ENCODE measurements at regions not wholly inside any gene's neighbourhood (a gene's known extent, or its start where the extent isn't known, plus 50 kb on each side); places are given as distances from the start of the nearest gene placed in this dataset.

DNA sequence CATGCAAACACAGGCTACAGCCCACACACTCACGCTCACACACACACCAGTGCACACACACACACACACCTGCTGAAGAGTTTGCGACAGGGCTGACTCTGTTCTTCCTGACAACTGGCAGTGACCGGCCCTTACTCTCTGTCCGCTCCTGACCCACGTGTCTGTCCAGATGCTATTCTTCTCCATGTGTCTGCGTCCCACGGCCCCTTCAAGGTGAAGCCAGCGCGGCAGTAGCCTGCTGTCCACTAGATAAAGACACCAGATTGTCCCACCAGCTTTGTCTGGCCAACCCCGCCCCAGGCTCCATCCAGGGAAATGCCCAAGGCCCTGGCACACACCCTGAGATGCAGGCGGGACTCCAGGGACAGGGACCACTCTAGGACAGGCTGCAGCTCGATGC is 713.9 kb downstream of the BRD1 start:
- DNase-seq (ENCODE audit: low read depth in 3 of 3): no peak

DNA sequence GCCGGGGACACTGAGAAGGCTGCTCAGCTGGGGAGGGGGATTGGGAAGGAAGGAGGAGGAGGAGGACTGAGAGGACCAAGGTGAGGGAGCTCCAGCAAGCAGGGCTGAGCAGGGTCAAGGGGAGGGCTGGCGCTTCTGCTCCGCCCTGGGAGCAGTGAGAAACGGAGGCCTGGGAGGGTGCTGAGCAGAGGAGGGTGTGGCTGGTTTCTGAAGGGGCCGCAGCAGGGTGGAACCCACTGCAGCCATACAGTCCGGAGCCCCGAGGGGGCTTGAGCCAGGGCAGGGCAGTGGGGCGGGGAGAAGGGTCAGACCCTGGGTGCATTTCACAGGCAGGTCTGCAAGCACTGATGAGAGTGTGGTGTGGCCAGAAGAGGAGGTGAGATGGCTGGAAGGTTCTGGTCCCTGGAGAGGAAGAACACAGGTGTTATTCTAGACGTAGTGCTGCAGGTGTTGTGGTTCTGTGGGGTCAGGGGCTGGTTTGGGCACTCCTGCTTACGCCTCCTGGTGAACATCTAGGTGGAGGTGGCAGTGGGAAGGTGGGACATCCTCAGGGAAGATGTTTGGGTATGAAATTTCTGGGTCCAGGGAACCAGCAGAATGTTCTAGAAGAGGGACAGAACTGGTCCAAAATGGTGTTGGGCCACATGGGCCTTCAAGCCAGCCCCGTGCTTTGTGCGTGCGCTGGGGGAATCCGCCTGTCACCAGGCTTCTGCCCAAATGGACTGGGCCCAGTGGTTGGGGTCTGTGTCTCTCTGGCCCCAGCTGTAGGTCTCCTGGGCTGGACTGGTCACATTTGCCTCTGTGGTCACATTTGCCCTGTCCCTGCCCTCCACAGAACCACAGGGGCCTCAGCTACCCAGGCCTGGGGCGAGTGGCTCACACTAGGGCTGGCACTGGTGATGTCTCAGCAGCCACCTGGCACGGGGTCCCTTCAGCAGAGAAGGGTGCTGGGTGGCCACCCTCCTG is 714.7 kb downstream of the BRD1 start:
- no peak for DNase-seq (ENCODE audit: low read depth in 3 of 3)

DNA sequence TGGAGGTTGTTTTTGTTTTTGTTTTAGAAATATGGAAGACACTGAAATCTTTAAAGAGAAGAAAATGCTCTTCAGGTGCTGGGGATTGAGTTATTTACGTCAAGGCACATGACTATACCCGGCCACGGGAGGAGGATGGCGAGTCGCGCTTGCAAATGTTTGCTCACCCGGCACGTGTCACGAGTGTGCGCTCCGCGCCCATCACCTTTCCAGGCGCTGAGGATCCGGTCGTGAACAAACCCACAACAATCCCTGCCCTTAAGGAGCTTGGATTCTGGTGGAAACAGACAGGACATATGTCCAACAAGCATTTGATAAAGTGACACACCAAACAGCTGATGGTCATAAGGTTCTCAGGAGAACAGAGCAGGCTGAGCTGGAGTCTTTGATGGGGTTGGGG is 715.5 kb downstream of the BRD1 start:
- DNase-seq (ENCODE audit: low read depth in 3 of 3): no peak

DNA sequence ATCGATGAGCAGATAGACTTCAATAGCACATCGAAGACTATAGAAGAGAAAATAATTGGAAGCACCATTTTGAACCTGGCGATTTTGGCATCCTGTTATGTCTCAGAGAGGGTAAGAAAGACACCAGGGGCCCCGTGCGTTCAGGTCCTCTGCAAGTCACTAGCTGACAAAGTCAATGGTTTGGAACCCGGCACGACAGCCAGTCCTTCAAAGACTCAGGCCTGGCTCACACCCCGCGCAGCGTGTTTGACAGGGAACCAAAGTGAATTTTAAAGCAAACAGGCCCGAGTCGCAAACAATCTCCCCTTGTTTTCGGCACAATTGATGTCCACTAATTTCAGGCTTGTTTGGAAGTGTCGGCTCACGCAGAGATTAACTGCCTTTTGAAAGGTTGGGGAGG is 716.6 kb downstream of the BRD1 start:
- DNase-seq (ENCODE audit: low read depth in 3 of 3): no peak

DNA sequence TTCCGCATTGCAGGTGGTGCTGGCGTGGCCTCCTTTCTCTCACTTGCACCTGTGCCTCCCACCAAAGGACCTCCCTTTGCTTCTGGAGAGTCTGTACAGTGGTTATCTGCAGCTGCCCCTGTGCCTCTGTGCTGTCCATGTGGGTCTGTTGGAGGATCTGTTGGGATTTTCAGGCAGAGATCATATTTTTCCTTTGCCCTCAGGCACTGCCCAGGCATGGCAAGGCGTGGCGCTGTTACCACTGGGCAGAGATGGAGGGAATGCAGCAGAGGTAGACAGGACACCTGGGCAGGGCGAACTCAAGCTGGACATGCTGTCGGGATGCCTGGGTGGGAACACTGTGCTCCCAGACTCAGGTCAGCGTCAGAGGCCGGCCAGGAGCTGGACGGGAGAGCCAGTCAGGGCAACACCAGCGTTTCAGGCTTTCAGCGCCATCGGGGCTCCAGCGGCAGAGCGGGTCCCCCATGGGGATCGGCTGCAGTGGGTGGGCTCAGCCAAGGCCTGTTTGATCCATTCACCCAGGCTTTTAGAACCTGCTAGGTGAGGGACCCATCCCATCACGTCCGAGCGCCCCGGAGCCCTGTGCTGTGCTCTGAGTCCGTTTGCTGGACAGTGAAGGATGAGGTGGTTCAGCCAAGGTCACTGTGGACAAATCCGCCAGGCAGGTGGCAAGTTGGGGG is 718.9 kb downstream of the BRD1 start:
- DNase-seq (ENCODE audit: low read depth in 3 of 3): no peak

DNA sequence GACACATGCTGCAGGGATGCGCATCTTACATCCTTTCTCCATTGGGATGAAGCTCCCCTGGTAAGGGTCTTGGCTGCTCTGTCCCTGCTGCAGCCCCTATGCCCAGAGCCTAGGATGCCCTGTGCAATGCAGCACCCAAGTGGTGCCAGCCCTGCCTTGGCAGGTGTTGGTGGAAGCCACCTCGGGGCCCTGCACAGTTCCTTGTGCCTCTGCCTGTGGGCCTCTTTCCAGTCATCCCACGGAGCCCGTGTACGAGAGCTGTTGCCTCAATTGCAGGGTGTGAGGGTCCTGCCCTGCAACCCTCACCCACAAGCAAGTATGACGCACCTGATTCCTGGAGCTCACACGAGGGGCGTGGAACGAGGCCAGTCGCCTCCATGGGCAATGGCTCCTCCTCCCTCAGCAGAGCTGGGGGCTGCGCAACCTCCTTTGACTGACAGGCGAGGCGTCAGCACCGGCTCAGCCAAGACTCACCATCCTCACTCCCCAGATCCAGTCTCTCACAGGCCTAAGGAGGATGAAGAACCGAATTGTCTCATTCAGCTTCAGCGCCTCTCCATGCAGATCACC is 719.6 kb downstream of the BRD1 start:
- no peak for DNase-seq (ENCODE audit: low read depth in 3 of 3)

DNA sequence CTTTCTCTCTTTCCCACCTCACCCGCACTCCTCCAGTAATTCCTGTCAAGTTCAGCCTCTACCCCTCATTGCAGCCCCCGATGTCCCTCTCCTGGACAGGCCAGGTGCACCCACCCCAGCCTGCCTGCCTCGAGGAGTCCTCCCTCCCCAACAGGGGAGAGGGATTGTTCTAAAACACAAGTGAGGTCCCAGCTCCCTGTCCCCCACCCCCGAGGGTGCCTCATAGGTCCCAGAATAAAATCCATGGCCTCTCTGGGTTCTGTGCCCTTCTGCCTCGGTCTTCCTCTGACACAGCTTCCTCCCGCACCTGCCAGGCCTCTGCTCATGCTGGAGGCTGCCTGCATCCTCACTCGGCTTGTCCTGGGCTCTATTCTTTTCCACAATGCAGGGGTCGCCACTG is 720.1 kb downstream of the BRD1 start:
- no peak for DNase-seq (ENCODE audit: low read depth in 3 of 3)

DNA sequence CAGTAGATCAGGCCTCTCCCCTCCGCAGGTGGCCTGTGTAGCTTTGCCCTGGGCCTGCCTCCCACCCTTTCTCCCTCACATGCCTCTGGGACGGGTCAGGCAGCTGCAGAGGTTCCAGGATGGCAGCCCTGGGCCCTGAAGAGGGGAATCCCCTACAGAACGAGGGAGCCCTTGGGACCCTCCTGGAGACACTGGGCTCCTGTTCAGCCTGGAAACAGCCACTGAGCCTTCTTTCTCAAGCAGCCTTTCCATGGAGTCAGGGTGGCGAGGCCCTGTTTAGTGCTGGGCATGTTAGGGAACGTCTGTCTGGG is 720.9 kb downstream of the BRD1 start:
- no peak for DNase-seq (ENCODE audit: low read depth in 3 of 3)

DNA sequence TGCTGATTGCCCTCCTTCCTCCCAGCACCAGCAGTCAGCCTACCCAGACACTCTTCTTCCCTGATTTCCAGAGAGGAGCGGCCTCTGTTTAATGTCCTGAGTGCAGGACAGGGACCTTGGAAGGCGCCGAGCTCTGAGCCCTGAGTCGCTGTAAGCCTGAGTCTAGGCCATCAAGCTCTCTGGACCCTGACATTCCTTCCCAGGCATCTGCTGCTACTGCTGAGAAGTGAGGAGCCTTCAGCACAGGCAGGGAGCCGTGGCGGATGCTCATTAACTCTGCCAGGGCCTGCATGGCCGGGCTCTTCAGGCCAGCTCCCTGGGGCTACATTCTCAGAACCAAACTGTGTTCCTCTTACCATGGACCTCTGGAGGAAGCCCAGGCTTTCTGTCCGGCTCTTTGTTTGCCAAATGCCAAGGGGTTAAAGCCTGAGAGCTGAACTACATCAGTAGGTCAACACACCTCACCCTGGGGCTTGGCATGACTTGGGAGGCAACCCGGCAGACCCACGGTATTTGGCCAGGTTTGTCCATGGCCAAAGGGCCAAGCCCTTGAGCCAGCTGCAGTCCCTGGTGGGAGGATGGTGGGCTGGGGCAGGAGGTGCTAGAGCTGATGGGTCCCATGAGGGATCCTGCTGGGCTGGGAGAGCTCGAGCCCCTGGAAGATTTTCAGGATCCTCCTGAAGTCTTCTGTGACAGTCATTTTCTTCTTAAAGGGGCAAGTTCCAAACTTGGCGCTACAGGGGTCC is 721.4 kb downstream of the BRD1 start:
- DNase-seq (ENCODE audit: low read depth in 3 of 3): no peak

DNA sequence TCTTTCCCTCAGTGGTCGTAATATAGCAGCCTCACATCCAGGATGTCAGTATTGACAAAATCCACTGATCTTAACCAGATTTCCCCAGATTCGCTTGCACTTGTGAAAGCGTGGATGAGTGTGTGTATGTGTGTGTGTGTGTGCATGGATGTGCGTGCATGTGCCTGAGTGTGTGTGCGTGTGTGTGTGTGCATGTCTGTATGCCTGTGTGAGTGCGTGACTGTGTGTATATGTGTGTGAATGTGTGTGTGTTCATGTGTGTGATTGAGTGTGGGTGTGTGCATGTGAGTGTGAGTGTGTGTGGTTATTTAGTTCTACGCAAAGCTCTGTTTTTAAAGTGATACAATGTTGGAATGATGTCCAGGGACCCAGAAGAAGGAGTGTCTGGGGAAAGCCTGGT is 723.2 kb downstream of the BRD1 start:
- no peak for DNase-seq (ENCODE audit: low read depth in 3 of 3)

DNA sequence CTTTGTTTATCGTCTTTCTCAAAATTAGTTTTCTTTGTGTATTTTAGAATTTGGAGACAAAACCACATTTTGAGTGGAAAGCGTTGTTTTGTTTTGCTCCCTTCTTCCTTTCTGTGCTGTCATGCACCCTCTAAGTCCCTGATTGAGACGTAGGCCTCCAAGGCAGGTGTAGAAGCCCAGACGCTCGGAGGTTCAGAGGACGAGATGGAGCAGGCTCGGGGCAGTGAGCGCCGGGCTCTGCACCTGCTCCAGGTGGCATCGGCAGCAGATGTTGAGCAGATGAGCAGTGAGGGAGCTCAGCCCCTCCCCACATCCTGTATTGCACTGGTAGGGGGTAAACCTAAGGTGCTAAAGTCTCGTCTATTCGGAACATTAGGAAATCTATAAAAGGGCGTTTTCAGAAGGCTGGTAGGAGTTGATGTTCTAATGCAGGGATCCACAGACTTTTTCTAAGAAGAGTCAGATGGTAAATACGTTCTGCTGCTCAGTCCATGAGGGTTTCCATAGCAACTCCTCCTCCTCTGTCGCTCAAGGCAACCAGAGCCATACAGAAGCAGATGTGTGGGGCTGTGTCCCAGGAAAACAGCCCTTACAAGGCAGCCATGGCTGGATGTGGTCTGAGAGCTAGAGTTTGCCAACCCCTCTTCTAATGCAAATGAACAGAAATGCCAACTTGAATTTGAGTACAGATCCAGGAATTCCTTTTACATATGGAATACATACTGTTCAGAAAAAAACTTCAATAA is 724.2 kb downstream of the BRD1 start:
- no peak for DNase-seq (ENCODE audit: low read depth in 3 of 3)

DNA sequence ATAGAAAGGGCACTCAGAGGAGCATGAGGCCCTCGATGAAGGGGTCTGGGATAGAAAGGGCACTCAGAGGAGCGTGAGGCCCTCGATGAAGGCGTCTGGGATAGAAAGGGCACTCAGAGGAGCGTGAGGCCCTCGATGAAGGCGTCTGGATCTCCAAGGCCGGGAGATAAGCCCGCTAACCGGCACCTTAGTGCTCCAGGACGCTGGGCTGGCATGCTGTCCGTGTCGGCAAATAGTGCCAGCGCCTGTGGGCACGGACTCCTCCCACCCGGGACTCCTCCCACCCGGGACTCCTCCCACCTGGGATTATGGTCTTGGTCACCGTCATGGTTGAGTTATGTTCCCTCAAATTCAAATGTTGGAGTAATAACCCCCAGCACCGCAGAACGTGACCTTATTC is 725.3 kb downstream of the BRD1 start:
- DNase-seq (ENCODE audit: low read depth in 3 of 3): no peak

DNA sequence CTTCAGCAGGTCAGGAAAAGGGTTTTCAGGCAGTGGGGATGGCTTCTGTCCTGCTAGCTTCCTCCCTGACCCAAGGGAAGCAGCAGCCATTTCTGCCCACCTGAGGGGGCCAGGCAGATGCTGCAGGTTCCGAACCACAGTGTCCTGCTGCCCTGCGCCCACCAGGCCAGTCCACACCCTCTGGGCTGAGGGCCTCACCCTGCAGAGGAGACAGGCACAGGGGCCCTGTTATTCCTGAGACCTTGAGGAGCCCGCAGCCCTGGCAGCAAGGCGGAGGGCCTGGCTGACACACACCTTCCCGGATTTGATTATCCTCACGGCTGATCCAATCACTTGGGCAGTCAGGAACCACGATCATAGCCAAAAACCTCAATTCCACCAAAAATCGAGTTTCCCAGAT is 725.8 kb downstream of the BRD1 start:
- DNase-seq (ENCODE audit: low read depth in 3 of 3): no peak

DNA sequence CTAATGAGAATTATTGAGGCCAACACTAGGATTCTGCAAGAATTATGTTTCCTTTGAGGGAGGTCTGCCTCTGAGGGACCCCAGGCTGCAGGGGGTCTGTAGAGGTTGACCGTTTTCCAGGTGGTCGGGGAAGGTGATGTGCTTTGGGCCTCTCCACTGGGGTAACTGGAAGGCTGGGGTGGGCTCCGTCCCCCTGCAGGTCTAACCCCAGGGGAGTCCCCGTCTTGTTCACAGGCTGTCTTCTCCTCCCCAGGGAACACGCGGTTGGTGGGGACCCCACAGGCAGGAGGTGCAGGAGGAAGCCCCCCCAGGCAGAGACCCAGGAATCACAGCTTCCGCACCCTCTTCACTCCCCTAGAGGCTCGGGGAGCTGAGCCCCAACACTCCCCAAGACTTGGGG is 726.4 kb downstream of the BRD1 start:
- DNase-seq (ENCODE audit: low read depth in 3 of 3): no peak

DNA sequence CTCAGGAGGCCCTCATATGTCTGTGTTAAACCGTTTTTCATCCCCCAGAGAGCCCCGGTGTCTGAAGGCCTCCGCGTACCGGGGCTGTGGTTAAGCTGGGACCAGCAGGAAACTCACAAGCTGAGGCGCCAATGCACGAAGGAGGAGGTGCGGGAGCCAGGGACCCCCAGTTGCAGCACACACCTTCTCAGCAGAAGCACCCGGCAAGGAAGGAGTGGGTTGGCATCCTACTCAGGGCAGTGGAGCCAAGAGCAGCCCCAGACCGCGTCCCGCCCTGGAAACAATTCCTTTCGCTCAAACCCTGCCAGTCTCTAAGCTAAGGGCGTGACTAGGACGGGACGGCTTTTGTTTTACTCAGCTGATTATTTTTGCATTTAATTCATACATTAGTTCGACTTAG is 726.9 kb downstream of the BRD1 start:
- DNase-seq (ENCODE audit: low read depth in 3 of 3): no peak

DNA sequence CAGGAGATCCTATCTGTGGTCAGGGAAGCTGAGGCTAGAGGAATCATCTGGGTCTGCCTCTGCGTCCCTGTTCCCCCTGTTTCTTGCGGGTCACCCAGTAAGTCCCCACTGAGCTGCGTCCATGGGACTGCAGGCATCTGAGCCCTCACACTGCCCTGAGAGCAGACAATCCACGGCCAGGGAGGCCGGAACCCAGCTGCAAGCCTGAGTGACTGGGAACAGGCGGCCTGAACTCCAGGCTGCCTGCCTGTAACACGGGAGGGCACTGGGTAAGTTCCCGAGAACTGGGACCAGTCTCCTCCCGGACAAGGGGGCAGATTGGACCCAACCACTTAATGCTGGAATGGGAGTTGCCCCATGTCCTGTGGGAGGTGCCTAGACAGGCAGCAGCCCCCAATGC is 727.4 kb downstream of the BRD1 start:
- DNase-seq (ENCODE audit: low read depth in 3 of 3): no peak

DNA sequence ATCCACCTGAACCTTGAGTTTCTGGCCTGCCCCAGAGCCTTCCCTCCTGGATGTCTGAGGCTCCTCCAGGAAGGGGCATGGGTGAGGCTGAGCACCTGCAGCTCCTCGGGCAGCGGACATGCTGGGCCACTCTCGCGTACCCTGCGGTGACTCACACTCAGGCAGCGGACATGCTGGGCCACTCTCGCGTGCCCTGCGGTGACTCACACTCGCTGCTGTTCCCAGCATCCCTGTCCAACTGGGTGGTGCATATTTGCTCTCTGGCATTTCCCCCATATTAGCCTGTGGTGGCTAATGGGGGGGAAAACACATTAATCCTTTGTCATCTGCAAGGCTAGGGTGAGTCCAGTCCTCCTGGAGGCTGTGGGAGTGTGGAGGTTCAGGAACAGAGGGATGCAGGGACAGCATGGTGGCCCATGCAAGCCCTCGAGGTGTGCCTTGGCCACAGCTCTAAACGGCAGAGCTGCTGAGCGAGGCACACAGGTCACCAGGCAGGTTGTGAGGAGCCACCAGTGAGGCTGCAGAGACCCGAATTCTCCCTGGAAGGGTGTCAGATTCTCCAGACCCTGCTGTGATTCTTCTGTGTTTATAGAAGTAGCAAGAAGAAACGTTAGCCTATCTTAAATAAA is 728.1 kb downstream of the BRD1 start:
- no peak for DNase-seq (ENCODE audit: low read depth in 3 of 3)

DNA sequence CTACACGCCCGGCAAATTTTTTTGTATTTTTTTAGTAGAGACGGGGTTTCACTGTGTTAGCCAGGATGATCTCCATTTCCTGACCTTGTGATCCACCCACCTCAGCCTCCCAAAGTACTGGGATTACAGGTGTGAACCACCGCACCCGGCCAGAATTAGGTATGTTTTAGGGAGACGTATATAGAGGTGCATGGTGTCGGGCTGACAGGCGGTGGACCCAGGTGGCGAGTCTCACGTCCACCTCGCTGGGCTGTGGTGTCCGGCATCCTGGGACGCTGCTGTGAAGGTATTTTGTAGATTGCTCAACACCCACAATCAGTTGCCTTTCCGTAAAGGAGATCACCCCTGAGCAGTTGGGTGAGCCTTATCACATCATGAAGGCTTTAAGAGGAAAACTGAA is 728.6 kb downstream of the BRD1 start:
- no peak for DNase-seq (ENCODE audit: low read depth in 3 of 3)

DNA sequence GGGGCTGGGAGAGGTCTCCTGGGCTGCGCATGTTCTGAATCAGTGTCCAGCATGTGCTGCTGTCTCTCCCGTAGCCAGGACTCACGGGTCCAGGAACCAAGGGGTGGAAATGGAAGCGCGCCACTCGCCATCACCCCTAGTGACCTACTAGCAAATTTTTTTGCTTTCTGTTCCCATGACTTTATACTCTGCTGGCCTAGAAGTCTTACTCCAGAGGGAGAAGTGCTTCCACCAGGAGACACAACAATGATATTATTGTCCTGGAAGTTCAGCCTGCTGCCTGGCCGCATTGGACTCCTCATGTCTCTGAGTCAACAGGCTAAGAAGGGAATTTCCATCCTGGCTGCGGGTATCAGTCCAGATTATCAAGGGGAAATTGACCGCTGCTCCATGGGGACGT is 729.7 kb downstream of the BRD1 start:
- no peak for DNase-seq (ENCODE audit: low read depth in 3 of 3)

DNA sequence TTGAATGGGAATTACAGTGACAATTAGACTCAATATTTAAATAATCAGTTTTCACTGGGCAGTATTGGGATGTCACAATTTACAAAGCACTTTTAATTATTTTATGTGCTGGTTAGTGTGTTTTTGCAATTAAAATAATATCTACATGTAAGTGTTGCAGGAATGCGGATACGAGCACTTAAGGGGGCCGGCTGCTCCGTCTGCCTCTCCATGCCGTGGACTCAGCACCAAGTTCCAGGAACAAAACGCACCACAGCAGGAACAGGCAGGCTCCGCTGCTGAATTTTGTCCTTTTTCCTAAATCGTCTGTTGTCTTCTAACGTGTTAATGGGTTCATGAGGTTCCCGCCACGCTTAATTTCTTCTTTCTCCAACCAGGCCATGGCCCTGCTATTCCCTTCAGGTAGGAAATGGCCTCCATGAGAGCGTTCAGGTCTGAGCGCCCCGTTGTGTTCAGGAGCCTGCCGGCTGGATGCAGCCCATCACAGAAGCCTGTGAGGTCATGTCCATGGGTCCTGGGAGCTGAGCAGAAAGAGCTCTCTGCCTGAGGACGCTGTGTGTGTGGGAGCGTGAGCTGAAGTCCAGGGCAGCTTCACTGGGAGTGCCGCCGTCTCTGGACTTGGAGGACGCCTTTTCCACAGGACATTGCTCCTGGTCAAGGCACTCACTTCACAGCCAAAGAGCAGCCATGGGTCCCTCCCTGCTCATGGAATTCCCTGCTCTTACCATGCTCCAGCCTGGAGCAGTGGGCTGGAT is 730.3 kb downstream of the BRD1 start:
- no peak for DNase-seq (ENCODE audit: low read depth in 3 of 3)

DNA sequence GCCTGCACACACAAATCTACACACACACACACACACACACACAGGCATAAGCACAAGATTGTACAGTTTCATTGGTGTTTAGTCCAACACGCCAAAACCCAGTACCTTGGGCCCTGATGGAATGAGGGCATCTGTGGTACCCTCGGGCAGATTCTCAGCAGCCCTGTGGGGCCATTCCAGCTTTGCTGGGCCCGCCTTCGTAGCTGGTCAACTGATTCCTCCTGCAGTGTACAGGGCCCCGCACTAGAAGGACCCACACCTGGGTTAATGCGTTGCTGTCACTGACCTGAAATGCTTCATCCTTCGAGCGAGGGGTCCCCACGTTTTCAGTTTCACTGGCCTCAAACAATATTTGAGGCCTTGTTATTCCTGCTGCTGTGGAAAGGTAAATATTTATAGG is 731.2 kb downstream of the BRD1 start:
- DNase-seq (ENCODE audit: low read depth in 3 of 3): no peak
